Left lung (tissue), 4 donors: ENCODE measurements at regions not wholly inside any gene's neighbourhood (a gene's known extent, or its start where the extent isn't known, plus 50 kb on each side); places are given as distances from the start of the nearest gene placed in this dataset.
A peak's percentile ranks its signal among the peaks of the same experiment; 100 is the strongest.

Experiments
- ATAC-seq: fragments of 200-7000 bp; cut with Tn5 transposase; one replicate; pipeline ENCODE4 v1.9.1; 2020; ENCODE audit warnings: moderate library complexity
- DNase-seq, 4 donors: peaks; one replicate each; pipeline ENCODE4 v3.0.0-alpha.2; 2013 to 2020
- H3K27ac ChIP-seq, 2 donors: fragments of 200-600 bp; sonication (generic) in 1 of 2; one replicate each; pipeline versions ENCODE4 v1.5.0 to v1.8.0; 2020 to 2021
- H3K27me3 ChIP-seq, 2 donors: fragments of 200-600 bp; sonication (generic) in 1 of 2; one replicate each; pipeline versions ENCODE4 v1.5.0 to v1.8.0; 2020 to 2021
- H3K36me3 ChIP-seq, 2 donors: fragments of 200-600 bp; sonication (generic) in 1 of 2; one replicate each; pipeline versions ENCODE4 v1.5.0 to v1.8.0; 2020 to 2021
- H3K4me1 ChIP-seq, 2 donors: fragments of 200-600 bp; one replicate each; pipeline ENCODE4 v1.8.0; 2021
- H3K4me3 ChIP-seq, 2 donors: fragments of 200-600 bp; sonication (generic) in 1 of 2; one replicate each; pipeline versions ENCODE4 v1.5.0 to v1.8.0; 2020 to 2021; ENCODE audit warnings: mild to moderate bottlenecking in 1 of 2
- H3K9me3 ChIP-seq, 2 donors: fragments of 200-600 bp; sonication (generic) in 1 of 2; one replicate each; pipeline versions ENCODE4 v1.5.0 to v1.8.0; 2020 to 2021
- intact Hi-C, 2 donors: fragments of 100-400 bp; cut with DNase I; formaldehyde crosslinking; loops; one replicate each; pipeline versions ENCODE4 v1.11.2 to v1.14.2; 2022
- TF ChIP-seq, protein P1 (sequence below), 2 donors: fragments of 200-600 bp; sonication (generic) in 1 of 2; IDR thresholded peaks; one replicate each; pipeline versions ENCODE4 v1.5.0 to v1.8.0; 2021; ENCODE audit warnings: antibody characterized with exemption in 2 of 2
- donor health status: DM: no; HTN: yes; CAD: no.
- donor health status: DM: no; HTN: no; CAD: no.

DNA sequence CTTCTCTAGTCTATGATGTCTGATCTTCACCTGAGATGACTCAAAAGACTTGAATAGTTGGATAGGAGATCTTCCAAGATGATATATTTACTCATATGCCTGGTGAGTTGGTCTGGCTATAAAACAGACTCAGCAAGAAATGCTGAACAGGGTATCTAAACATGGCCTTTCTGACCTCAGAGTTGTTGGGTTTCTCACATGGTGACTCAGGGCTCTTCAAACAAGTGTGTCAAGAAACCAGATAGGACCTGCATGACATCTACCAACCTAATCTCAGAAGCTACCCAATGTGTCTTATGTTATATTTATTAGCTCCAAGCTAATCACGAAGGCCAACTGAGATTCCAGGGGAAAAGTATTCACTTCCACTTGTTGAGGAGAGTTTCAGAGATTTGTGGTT, 1477.3 kb downstream of the CDH8 start:
- Histone ChIP-seq H3K27ac (no peak overlapping the region), H3K27me3 (no peaks in the 10 kb centered on the region), H3K9me3 (peaks cover 0 to 4% of the 10 kb centered on the region in 2 donors), H3K4me1 (no peaks in the 10 kb centered on the region), H3K36me3 (no peaks in the 10 kb centered on the region), H3K4me3 (no peak overlapping the region)
- DNase-seq (no peak), ATAC-seq (no peak)
- intact Hi-C loops = no loop called here
- TF ChIP-seq, protein P1, sequence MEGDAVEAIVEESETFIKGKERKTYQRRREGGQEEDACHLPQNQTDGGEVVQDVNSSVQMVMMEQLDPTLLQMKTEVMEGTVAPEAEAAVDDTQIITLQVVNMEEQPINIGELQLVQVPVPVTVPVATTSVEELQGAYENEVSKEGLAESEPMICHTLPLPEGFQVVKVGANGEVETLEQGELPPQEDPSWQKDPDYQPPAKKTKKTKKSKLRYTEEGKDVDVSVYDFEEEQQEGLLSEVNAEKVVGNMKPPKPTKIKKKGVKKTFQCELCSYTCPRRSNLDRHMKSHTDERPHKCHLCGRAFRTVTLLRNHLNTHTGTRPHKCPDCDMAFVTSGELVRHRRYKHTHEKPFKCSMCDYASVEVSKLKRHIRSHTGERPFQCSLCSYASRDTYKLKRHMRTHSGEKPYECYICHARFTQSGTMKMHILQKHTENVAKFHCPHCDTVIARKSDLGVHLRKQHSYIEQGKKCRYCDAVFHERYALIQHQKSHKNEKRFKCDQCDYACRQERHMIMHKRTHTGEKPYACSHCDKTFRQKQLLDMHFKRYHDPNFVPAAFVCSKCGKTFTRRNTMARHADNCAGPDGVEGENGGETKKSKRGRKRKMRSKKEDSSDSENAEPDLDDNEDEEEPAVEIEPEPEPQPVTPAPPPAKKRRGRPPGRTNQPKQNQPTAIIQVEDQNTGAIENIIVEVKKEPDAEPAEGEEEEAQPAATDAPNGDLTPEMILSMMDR (IDR thresholded peaks at IDR 0.05) = no peak

DNA sequence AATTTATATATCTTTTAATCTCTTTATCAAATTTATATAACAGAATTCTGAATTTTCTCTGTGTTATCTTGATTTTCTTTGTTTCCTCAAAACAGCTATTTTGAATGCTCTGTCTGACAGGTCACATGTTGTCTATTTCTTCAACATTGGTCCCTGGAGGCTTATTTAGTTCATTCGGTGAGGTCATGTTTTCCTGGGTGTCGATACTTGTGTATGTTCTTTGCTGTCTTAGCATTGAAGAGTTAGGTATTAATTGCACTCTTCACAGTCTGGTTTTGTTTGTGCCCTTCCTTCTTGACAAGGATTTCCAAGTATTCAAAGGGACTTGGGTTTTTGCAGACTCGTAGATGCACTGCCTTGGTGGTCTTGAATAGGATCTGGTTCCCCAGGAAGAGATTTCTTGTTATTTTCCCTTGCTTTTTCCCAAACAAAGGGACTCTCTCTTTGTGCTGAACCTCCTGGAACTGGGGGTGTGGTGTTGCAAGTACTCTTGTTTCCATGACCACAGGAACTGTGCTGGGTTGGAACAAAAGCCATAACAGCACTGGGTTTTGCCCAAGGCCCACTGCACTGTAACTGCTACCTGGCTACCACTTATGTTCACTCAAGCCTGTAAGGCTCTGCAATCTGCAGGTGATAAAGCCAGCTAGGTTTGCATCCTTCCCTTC, 1483.0 kb downstream of the CDH8 start:
- Histone ChIP-seq H3K4me3 (no peak overlapping the region), H3K36me3 (no peaks in the 10 kb centered on the region), H3K27ac (no peak overlapping the region), H3K4me1 (no peaks in the 10 kb centered on the region), H3K27me3 (no peaks in the 10 kb centered on the region), H3K9me3 (no peaks in the 10 kb centered on the region)
- intact Hi-C loops = no loop called here
- TF ChIP-seq, protein P1 (IDR thresholded peaks at IDR 0.05) = no peak
- DNase-seq (no peak), ATAC-seq (no peak)

DNA sequence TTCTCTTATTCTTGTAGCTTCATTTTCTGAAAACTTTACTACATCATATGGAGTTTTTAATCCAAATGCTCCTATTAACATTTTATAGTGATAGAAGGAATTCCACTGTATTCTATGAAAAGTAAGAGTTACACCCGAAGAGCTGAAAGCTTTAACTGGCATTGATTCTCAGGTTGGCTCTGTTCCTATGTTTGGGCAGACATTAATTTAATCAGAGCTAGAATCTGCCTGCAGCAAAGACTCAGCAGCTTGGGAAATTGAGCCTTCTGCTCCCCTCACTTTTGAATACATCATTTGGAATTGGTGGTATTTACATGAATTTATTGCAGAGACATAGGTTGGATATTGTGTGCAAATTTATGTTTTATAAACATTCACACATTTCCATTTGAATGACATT, 1494.7 kb downstream of the CDH8 start:
- no peaks in the 10 kb centered on the region for H3K27me3 ChIP-seq
- DNase-seq (no peak), ATAC-seq (no peak)
- no peaks in the 10 kb centered on the region for H3K4me1 ChIP-seq
- H3K36me3 ChIP-seq = no peaks in the 10 kb centered on the region
- intact Hi-C loops = no loop called here
- TF ChIP-seq, protein P1 (IDR thresholded peaks at IDR 0.05) = no peak
- H3K4me3 ChIP-seq = no peak overlapping the region
- H3K27ac ChIP-seq = no peak overlapping the region
- H3K9me3 ChIP-seq = peaks cover 0 to 11% of the 10 kb centered on the region in 2 donors

DNA sequence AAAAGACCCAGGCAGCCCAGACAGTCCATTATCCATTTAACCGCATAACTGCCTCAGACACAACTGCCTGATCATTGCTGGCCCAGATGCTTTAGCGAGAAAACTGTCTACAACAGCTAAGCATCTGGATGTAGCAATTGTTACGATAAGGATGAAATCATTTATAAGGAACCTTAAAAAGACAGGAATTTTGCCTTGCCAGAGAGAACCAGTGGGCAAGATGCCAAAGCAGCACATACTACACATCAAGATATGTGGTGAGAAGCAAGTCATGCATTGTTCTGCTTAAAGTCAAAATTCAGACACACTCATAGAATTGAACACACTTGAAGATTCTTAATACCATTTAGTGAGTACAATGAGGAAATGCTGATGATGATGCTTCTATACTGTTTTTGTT, 1525.3 kb downstream of the CDH8 start:
- TF ChIP-seq, protein P1 (IDR thresholded peaks at IDR 0.05) = no peak
- Histone ChIP-seq H3K9me3 (peaks cover 0 to 8% of the 10 kb centered on the region in 2 donors), H3K36me3 (no peaks in the 10 kb centered on the region), H3K4me3 (no peak overlapping the region), H3K27ac (no peak overlapping the region), H3K4me1 (no peaks in the 10 kb centered on the region), H3K27me3 (no peaks in the 10 kb centered on the region)
- no peak for ATAC-seq
- DNase-seq = peak in 1 of 4 donors; percentile 5
- intact Hi-C loops = no loop called here

DNA sequence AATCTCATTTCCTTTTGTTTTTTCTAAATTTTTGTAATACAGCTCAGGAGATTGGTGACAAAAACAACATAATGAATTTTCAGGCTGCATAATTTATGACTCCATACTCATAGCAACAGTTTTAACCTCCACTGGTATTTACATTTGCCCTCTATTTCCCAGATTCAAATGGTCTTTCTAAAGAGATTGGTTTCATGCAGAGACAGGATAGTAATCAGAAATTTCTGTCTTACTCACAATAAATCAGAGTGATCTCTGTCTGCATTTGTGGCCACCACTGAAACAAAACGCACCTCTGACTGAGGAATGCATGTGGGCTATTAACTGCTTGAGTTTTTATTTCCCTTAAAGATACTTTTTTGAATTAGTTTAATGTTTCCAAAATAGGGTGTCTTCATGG, 1526.0 kb downstream of the CDH8 start:
- H3K4me3 ChIP-seq = no peak overlapping the region
- DNase-seq = no peak
- no peaks in the 10 kb centered on the region for H3K27me3 ChIP-seq
- no peaks in the 10 kb centered on the region for H3K36me3 ChIP-seq
- H3K4me1 ChIP-seq = no peaks in the 10 kb centered on the region
- peaks cover 0 to 4% of the 10 kb centered on the region in 2 donors for H3K9me3 ChIP-seq
- ATAC-seq = no peak
- H3K27ac ChIP-seq = no peak overlapping the region
- intact Hi-C loops = no loop called here
- TF ChIP-seq, protein P1 (IDR thresholded peaks at IDR 0.05) = no peak
